ENCODE measurements at regions not wholly inside any gene's neighbourhood (a gene's known extent, or its start where the extent isn't known, plus 50 kb on each side); places are given as distances from the start of the nearest gene placed in this dataset.

DNA sequence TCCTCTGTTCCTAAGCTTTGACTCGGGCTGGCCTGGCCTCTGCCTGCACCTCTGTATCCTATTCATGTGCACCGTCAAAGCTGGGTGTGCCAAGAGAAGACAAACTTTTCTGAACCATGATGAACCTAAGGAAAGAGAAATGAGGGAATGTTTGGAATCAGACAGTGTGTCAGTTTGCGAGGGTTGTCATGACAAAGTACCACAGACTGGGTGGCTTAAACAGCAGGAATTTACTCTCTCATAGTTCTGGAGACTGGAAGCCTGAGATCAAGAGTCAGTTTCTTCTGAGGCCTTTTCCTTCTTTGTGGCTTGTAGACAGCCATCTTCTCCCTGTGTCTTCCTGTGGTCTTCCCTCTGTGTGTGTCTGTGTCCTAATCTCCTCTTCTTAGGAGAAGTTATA is 129.0 kb downstream of the KATNIP start:
- Histone ChIP-seq H3K27me3 (ENCODE audit: control insufficient read depth, insufficient read depth, low read length) (no peaks in the 10 kb centered on the region), H3K9ac (ENCODE audit: low read depth, low read length) (no peak overlapping the region), H2AK5ac (ENCODE audit: low read depth, low read length) (no peak overlapping the region; the same call in 1 of the 2 replicates), H3K79me1 (ENCODE audit: low read depth in 1 of 2, low read length in 2 of 2) (no peaks in the 10 kb centered on the region), H4K20me1 (ENCODE audit: insufficient read depth, low read length) (peaks cover 8% of the 10 kb centered on the region; the same call in 1 of the 2 replicates), H2BK20ac (ENCODE audit: low read depth, low read length) (no peak overlapping the region), H3K56ac (ENCODE audit: extremely low read depth, insufficient read depth, low read length) (no peak overlapping the region), H3K9me1 (ENCODE audit: insufficient read depth, low read length) (peaks cover 16% of the 10 kb centered on the region), H2BK120ac (ENCODE audit: low read depth, low read length) (0 out of 2 replicates have a peak overlapping the region, but pooled peaks have one; percentile 0), H3K4me2 (ENCODE audit: low read depth, low read length) (no peak overlapping the region), H2BK15ac (ENCODE audit: low read depth, low read length) (no peak overlapping the region), H3K4me3 (ENCODE audit: insufficient read depth, low read depth, low read length) (no peak overlapping the region), H3K4ac (ENCODE audit: low read depth, low read length) (no peak overlapping the region), H3K27ac (ENCODE audit: insufficient read depth, low read length) (no peak overlapping the region), H4K5ac (ENCODE audit: low read depth, low read length) (no peak overlapping the region), H3K23ac (ENCODE audit: low read depth, low read length) (no peak overlapping the region), H2AK9ac (replicated peaks; ENCODE audit: low read depth, low read length, poor library complexity) (no peak overlapping the region), H3K4me1 (ENCODE audit: control insufficient read depth, insufficient read depth, low read length) (peaks cover 13% of the 10 kb centered on the region), H2BK5ac (ENCODE audit: low read depth, low read length, poor library complexity, severe bottlenecking) (no peak overlapping the region), H3K18ac (ENCODE audit: low read depth, low read length) (no peak overlapping the region), H3K14ac (replicated peaks; ENCODE audit: low read depth, low read length) (no peak overlapping the region), H4K8ac (ENCODE audit: low read depth in 2 of 2, low read length in 2 of 2) (no peak overlapping the region), H4K91ac (ENCODE audit: insufficient read depth, low read depth, low read length) (no peak overlapping the region), H3K9me3 (ENCODE audit: control insufficient read depth, insufficient read depth, low read length) (no peaks in the 10 kb centered on the region), H3K36me3 (ENCODE audit: control insufficient read depth, insufficient read depth, low read length) (peaks cover 16% of the 10 kb centered on the region), H2AFZ (replicated peaks; ENCODE audit: low read length, poor library complexity) (no peak overlapping the region)
- DNase-seq (no peak), ATAC-seq (ENCODE audit: low read depth) (no peak)
- WGBS, 2 experiments (ENCODE audit: extremely low coverage in 2 of 2, insufficient read length in 1 of 2), result no CpG with 5 or more reads among the region's 3 CpGs
- no TSS peak for BruUV-seq (replicated peaks)
- TF ChIP-seq SMC3 (IDR thresholded peaks at IDR 0.05; ENCODE audit: low read depth, low read length) (no peak), RAD21 (IDR thresholded peaks at IDR 0.05; ENCODE audit: low read length) (no peak)
- intact Hi-C loops (cut with micrococcal nuclease) (no loop called here), in situ Hi-C loops (cut with MboI; ENCODE audit: low sequenced_read_pairs) (no loop called here), dilution Hi-C loops (cut with HindIII; ENCODE audit: low sequenced_read_pairs, unreplicated experiment) (no loop called here)
- ChIA-PET CTCF (interaction anchor here (1.0 kb wide), 1 partner anchor 9 kb away, joined by 3 read pairs; no protein-coding TSS in a partner anchor), POLR2A (ENCODE audit: unreplicated experiment) (no interaction called here)

Measured in IMR-90 (cell line).